Left kidney (tissue), 1 donor: ENCODE measurements at regions not wholly inside any gene's neighbourhood (a gene's known extent, or its start where the extent isn't known, plus 50 kb on each side); places are given as distances from the start of the nearest gene placed in this dataset.
"Not testable (repeated sequence)": the region's sequence is repeated elsewhere in the genome, so short reads cannot be mapped to it uniquely, and the experiment has no call there.

Experiments
- DNase-seq: peaks from one replicate; pipeline ENCODE4 v3.0.0-alpha.2; 2013

- DNase-seq: no peak
Measured at GRCh38 chr12:131631230-131631629, 79.7 kb upstream of the SFSWAP start.

GRCh38 chr12:131631889-131632651 lies 78.8 kb upstream of the SFSWAP start:
- not testable (repeated sequence) for DNase-seq

- not testable (repeated sequence) for DNase-seq
Measured at GRCh38 chr12:131632652-131633023, 78.3 kb upstream of the SFSWAP start.

GRCh38 chr12:131633610-131634009 lies 77.3 kb upstream of the SFSWAP start:
- DNase-seq: not testable (repeated sequence)

- no peak for DNase-seq
Measured at GRCh38 chr12:131634037-131634436, 76.9 kb upstream of the SFSWAP start.

- not testable (repeated sequence) for DNase-seq
Measured at GRCh38 chr12:131635012-131635411, 75.9 kb upstream of the SFSWAP start.

- no peak for DNase-seq
Measured at GRCh38 chr12:131635491-131636122, 75.3 kb upstream of the SFSWAP start.

GRCh38 chr12:131636266-131636665 lies 74.6 kb upstream of the SFSWAP start:
- no peak for DNase-seq

GRCh38 chr12:131636940-131637750 lies 73.7 kb upstream of the SFSWAP start:
- no peak for DNase-seq

- no peak for DNase-seq
Measured at GRCh38 chr12:131637986-131638385, 72.9 kb upstream of the SFSWAP start.

- DNase-seq: no peak
Measured at GRCh38 chr12:131639270-131639940, 71.5 kb upstream of the SFSWAP start.

- DNase-seq: no peak
Measured at GRCh38 chr12:131640525-131640924, 70.4 kb upstream of the SFSWAP start.

GRCh38 chr12:131641315-131641714 lies 69.6 kb upstream of the SFSWAP start:
- no peak for DNase-seq

- no peak for DNase-seq
Measured at GRCh38 chr12:131642101-131642540, 68.8 kb upstream of the SFSWAP start.

GRCh38 chr12:131642771-131643170 lies 68.1 kb upstream of the SFSWAP start:
- DNase-seq: no peak

- no peak for DNase-seq
Measured at GRCh38 chr12:131643631-131644452, 67.0 kb upstream of the SFSWAP start.

GRCh38 chr12:131644481-131644880 lies 66.4 kb upstream of the SFSWAP start:
- no peak for DNase-seq

GRCh38 chr12:131644917-131645316 lies 66.0 kb upstream of the SFSWAP start:
- not testable (repeated sequence) for DNase-seq

- DNase-seq: not testable (repeated sequence)
Measured at GRCh38 chr12:131645557-131645956, 65.3 kb upstream of the SFSWAP start.

- DNase-seq: not testable (repeated sequence)
Measured at GRCh38 chr12:131646444-131646843, 64.4 kb upstream of the SFSWAP start.

- DNase-seq: no peak
Measured at GRCh38 chr12:131647667-131648066, 63.2 kb upstream of the SFSWAP start.
